Keratinocyte (primary cell): ENCODE measurements at regions not wholly inside any gene's neighbourhood (a gene's known extent, or its start where the extent isn't known, plus 50 kb on each side); places are given as distances from the start of the nearest gene placed in this dataset.

Experiments
- DNase-seq: peaks from one replicate; pipeline ENCODE4 v3.0.0-alpha.2; 2011; ENCODE audit warnings: low read depth, missing footprints, low spot score
- FAIRE-seq: peaks from 2 replicates; lab custom pipeline; 2011; peaks lifted over from hg19 to GRCh38; lab: Jason Lieb, UNC
- H2AFZ ChIP-seq: 2 replicates; pipeline ENCODE4 v1.6.0; 2012; ENCODE audit warnings: low read length, control low read depth, inconsistent platforms; ENCODE audit not compliant: control insufficient read depth
- H3K27ac ChIP-seq: 2 replicates; pipeline ENCODE4 v1.5.1; 2011; ENCODE audit warnings: low read length; ENCODE audit not compliant: control insufficient read depth, insufficient read depth
- H3K27me3 ChIP-seq: 3 replicates; pipeline ENCODE4 v1.6.0; 2011; ENCODE audit warnings: low read length; ENCODE audit not compliant: control insufficient read depth, insufficient read depth; ENCODE audit errors: extremely low read depth
- H3K36me3 ChIP-seq, 2 experiments: 2 replicates in 1 of 2; 3 replicates in 1 of 2; pipeline ENCODE4 v1.5.1; 2011; ENCODE audit warnings: low read length in 2 of 2, mild to moderate bottlenecking in 1 of 2; ENCODE audit not compliant: control insufficient read depth in 2 of 2, insufficient read depth in 2 of 2; ENCODE audit errors: extremely low read depth in 1 of 2
- H3K4me1 ChIP-seq: 3 replicates; pipeline ENCODE4 v1.5.1; 2011; ENCODE audit warnings: low read length; ENCODE audit not compliant: control insufficient read depth, insufficient read depth; ENCODE audit errors: extremely low read depth
- H3K4me2 ChIP-seq: 3 replicates; pipeline ENCODE4 v1.6.0; 2011; ENCODE audit warnings: low read depth, low read length; ENCODE audit not compliant: control insufficient read depth, insufficient read depth; ENCODE audit errors: extremely low read depth
- H3K4me3 ChIP-seq, 3 experiments: fragments of 200-600 bp in 1 of 3; sonication (generic) in 1 of 3; 2 replicates in 2 of 3; 3 replicates in 1 of 3; pipeline ENCODE4 v1.5.1; 2011 to 2016; ENCODE audit warnings: low read length in 3 of 3, mild to moderate bottlenecking in 3 of 3, control low read depth in 2 of 3, inconsistent platforms in 1 of 3, low read depth in 1 of 3, mixed read lengths in 1 of 3, mixed run types in 1 of 3, moderate library complexity in 1 of 3; ENCODE audit not compliant: control insufficient read depth in 2 of 3, insufficient read depth in 2 of 3; ENCODE audit errors: extremely low read depth in 1 of 3
- H3K79me2 ChIP-seq: 2 replicates; pipeline ENCODE4 v1.6.0; 2012; ENCODE audit warnings: low read length; ENCODE audit not compliant: control insufficient read depth, insufficient read depth
- H3K9ac ChIP-seq: 3 replicates; pipeline ENCODE4 v1.6.0; 2011; ENCODE audit warnings: low read length; ENCODE audit not compliant: control insufficient read depth, insufficient read depth; ENCODE audit errors: extremely low read depth
- H3K9me1 ChIP-seq: 3 replicates; pipeline ENCODE4 v1.6.0; 2011; ENCODE audit warnings: low read length; ENCODE audit not compliant: control insufficient read depth, insufficient read depth; ENCODE audit errors: extremely low read depth
- H3K9me3 ChIP-seq: 2 replicates; pipeline ENCODE4 v1.5.1; 2012; ENCODE audit warnings: low read depth, low read length; ENCODE audit not compliant: control insufficient read depth
- H4K20me1 ChIP-seq: 3 replicates; pipeline ENCODE4 v1.6.0; 2011; ENCODE audit warnings: low read length; ENCODE audit not compliant: control insufficient read depth, insufficient read depth; ENCODE audit errors: extremely low read depth
- EZH2 ChIP-seq: IDR thresholded peaks from one replicate; pipeline ENCODE4 v1.6.1; 2012; ENCODE audit warnings: inconsistent platforms, mild to moderate bottlenecking, low read length, moderate library complexity
- dilution Hi-C: fragments of 300-500 bp; cut with MboI; formaldehyde crosslinking; loops from one replicate; pipeline ENCODE4 v1.7.0; 2020; ENCODE audit warnings: low sequenced_read_pairs; ENCODE audit not compliant: extremely low pct_ligation_motif_present
- TF ChIP-seq, protein P1 (sequence below), 3 experiments: IDR thresholded peaks in 1 of 3; conservative IDR thresholded peaks in 1 of 3; optimal IDR thresholded peaks in 1 of 3; 2 replicates in 2 of 3; 3 replicates in 1 of 3; pipeline versions ENCODE3 to v1.5.1; 2011; ENCODE audit warnings: low read length in 3 of 3, mild to moderate bottlenecking in 3 of 3, moderate library complexity in 2 of 3, control low read depth in 1 of 3, inconsistent platforms in 1 of 3; ENCODE audit not compliant: insufficient read depth in 2 of 3; ENCODE audit errors: extremely low read depth in 1 of 3

DNA sequence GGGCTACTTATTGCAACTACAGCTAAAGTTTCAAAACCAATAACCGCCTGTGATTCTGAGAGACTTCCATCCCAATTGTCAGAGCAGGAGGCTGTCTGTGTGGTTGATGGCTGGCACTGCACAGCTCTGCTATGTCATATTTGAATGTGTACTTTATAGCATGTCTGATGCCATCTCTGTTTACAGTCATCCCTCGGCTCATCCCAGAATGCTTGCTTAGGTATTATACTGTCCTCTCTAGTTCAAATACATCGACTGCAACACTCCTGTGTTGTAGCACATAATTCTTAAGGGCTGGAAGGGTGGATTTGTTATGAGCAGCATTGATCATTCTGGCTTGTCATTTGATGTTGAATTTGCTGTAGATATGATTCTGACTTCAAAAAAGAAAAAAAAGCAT lies 1617.5 kb upstream of the TENM3 start:
- Histone ChIP-seq H3K27me3 (no peaks in the 10 kb centered on the region), H4K20me1 (no peaks in the 10 kb centered on the region), H2AFZ (no peak overlapping the region), H3K36me3 (no peaks in the 10 kb centered on the region), H3K4me3 (no peak overlapping the region), H3K4me1 (no peaks in the 10 kb centered on the region), H3K9me3 (no peaks in the 10 kb centered on the region), H3K4me2 (no peak overlapping the region), H3K9ac (no peak overlapping the region), H3K9me1 (no peaks in the 10 kb centered on the region), H3K79me2 (no peaks in the 10 kb centered on the region), H3K27ac (no peak overlapping the region)
- TF ChIP-seq, protein P1, sequence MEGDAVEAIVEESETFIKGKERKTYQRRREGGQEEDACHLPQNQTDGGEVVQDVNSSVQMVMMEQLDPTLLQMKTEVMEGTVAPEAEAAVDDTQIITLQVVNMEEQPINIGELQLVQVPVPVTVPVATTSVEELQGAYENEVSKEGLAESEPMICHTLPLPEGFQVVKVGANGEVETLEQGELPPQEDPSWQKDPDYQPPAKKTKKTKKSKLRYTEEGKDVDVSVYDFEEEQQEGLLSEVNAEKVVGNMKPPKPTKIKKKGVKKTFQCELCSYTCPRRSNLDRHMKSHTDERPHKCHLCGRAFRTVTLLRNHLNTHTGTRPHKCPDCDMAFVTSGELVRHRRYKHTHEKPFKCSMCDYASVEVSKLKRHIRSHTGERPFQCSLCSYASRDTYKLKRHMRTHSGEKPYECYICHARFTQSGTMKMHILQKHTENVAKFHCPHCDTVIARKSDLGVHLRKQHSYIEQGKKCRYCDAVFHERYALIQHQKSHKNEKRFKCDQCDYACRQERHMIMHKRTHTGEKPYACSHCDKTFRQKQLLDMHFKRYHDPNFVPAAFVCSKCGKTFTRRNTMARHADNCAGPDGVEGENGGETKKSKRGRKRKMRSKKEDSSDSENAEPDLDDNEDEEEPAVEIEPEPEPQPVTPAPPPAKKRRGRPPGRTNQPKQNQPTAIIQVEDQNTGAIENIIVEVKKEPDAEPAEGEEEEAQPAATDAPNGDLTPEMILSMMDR (optimal IDR thresholded peaks at IDR 0.05 in 1 of 3, IDR thresholded peaks at IDR 0.05 in 1 of 3, conservative IDR thresholded peaks at IDR 0.05 in 1 of 3; ENCODE audit: extremely low read depth in 1 of 3, insufficient read depth in 2 of 3, low read length in 3 of 3) = no peak
- no peak for TF ChIP-seq EZH2
- FAIRE-seq = no peak
- dilution Hi-C loops = no loop called here
- no peak for DNase-seq

DNA sequence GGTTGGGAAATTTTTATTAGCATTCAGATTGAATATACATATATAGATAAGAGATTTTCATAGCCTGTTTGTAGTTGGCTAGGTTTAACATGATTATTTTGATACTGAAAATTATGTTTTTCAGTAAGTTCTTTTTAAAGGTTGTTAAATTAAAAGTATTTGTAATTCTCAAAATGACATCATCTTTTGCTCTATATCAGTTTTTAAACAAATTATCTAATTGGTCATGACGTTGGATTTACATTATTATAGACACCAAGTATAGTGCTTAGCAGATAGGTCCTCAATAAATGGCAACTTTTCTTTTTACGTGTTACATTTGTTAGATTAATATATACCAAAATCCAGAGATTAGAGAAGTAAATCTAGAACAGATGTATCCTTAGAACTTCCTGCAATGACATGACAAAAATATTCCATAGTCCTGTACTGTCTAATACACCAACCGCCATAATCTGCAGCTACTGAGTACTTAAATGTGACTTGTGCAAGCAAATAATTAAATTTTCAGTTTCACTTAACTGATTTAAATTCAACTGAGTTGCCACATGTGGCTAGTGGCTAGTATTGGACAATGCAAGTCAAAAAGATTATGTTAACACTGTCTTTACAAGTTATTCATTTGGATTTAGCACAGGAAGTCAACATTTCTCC lies 1613.1 kb upstream of the TENM3 start:
- dilution Hi-C loops = no loop called here
- no peak for TF ChIP-seq EZH2
- TF ChIP-seq, protein P1 (optimal IDR thresholded peaks at IDR 0.05 in 1 of 3, IDR thresholded peaks at IDR 0.05 in 1 of 3, conservative IDR thresholded peaks at IDR 0.05 in 1 of 3; ENCODE audit: extremely low read depth in 1 of 3, insufficient read depth in 2 of 3, low read length in 3 of 3) = no peak
- no peak for FAIRE-seq

More for the DNA sequence above, 1613.1 kb upstream of the TENM3 start:
- no peak for DNase-seq
- Histone ChIP-seq H3K27ac (no peak overlapping the region), H3K4me3 (no peak overlapping the region), H3K9me1 (no peaks in the 10 kb centered on the region), H3K9ac (no peak overlapping the region), H3K4me2 (no peak overlapping the region), H3K27me3 (no peaks in the 10 kb centered on the region), H2AFZ (no peak overlapping the region), H3K36me3 (no peaks in the 10 kb centered on the region), H4K20me1 (no peaks in the 10 kb centered on the region), H3K9me3 (no peaks in the 10 kb centered on the region), H3K4me1 (no peaks in the 10 kb centered on the region), H3K79me2 (no peaks in the 10 kb centered on the region)
